Vagina (tissue), 2 donors: ENCODE measurements at regions not wholly inside any gene's neighbourhood (a gene's known extent, or its start where the extent isn't known, plus 50 kb on each side); places are given as distances from the start of the nearest gene placed in this dataset.

ENCODE experiments used
- CTCF ChIP-seq, 3 experiments: fragments of 450-650 bp in 2 of 3; fragments of 200-600 bp in 1 of 3; sonication (generic) in 1 of 3; IDR thresholded peaks; one replicate each; pipeline ENCODE4 v1.5.1; 2017 to 2019; ENCODE audit warnings: antibody characterized with exemption in 3 of 3, mild to moderate bottlenecking in 2 of 3, moderate library complexity in 2 of 3
- POLR2A ChIP-seq, 2 donors: fragments of 450-650 bp; IDR thresholded peaks; one replicate each; pipeline ENCODE4 v1.6.1; 2017; ENCODE audit warnings: antibody characterized with exemption in 2 of 2, mild to moderate bottlenecking in 2 of 2, moderate library complexity in 2 of 2

- TF ChIP-seq POLR2A (IDR thresholded peaks at IDR 0.05) (no peak), CTCF (IDR thresholded peaks at IDR 0.05) (no peak)
These were observed 107.9 kb upstream of the FRMD4A start for GRCh38 chr10:14438576-14438975.
